Neural cell (in vitro differentiated cells): ENCODE measurements at regions not wholly inside any gene's neighbourhood (a gene's known extent, or its start where the extent isn't known, plus 50 kb on each side); places are given as distances from the start of the nearest gene placed in this dataset.

Experiments
- H2AFZ ChIP-seq: fragments of 200-600, 300-800 bp; sonication (generic), shearing (Covaris generic); 2 replicates; pipeline ENCODE4 v1.6.0; 2014; ENCODE audit warnings: low read depth, mild to moderate bottlenecking, antibody characterized with exemption, low read length, moderate library complexity
- H3F3A ChIP-seq: fragments of 200-600 bp; shearing (Covaris generic); 2 replicates; pipeline ENCODE4 v1.6.1; 2016; ENCODE audit warnings: mild to moderate bottlenecking, moderate library complexity, mixed read lengths, antibody characterized with exemption, low read length; ENCODE audit not compliant: insufficient read depth, poor library complexity, severe bottlenecking
- H3K27ac ChIP-seq: fragments of 200-600, 300-800 bp; sonication (generic), shearing (Covaris generic); 2 replicates; pipeline ENCODE4 v1.5.1; 2014; ENCODE audit warnings: mild to moderate bottlenecking, low read length, moderate library complexity
- H3K27me3 ChIP-seq: fragments of 300-800, 200-600 bp; sonication (generic), shearing (Covaris generic); 2 replicates; pipeline ENCODE4 v1.6.0; 2014; ENCODE audit warnings: mild to moderate bottlenecking, low read depth, low read length, moderate library complexity; ENCODE audit not compliant: insufficient read depth
- H3K36me3 ChIP-seq: fragments of 300-800, 200-600 bp; sonication (generic), shearing (Covaris generic); 2 replicates; pipeline ENCODE4 v1.5.1; 2014; ENCODE audit warnings: mild to moderate bottlenecking, antibody characterized with exemption, low read length, moderate library complexity; ENCODE audit not compliant: insufficient read depth
- H3K4me2 ChIP-seq: fragments of 300-800, 200-600 bp; sonication (generic), shearing (Covaris generic); 2 replicates; pipeline ENCODE4 v1.6.0; 2014; ENCODE audit warnings: mild to moderate bottlenecking, low read length
- H3K4me3 ChIP-seq: fragments of 300-800, 200-600 bp; sonication (generic), shearing (Covaris generic); 2 replicates; pipeline ENCODE4 v1.5.1; 2014; ENCODE audit warnings: mild to moderate bottlenecking, low read length, moderate library complexity
- H3K79me2 ChIP-seq: fragments of 200-600 bp; shearing (Covaris generic); replicated peaks from 2 replicates; pipeline ENCODE4 v1.6.0; 2014; ENCODE audit warnings: mild to moderate bottlenecking, low read length, moderate library complexity; ENCODE audit not compliant: insufficient read depth
- H3K9ac ChIP-seq: fragments of 300-800, 200-600 bp; sonication (generic), shearing (Covaris generic); 2 replicates; pipeline ENCODE4 v1.6.1; 2016; ENCODE audit warnings: mild to moderate bottlenecking, low read length, mixed read lengths
- H3K9me2 ChIP-seq: fragments of 200-600 bp; shearing (Covaris generic); 2 replicates; pipeline ENCODE4 v1.6.1; 2016; ENCODE audit warnings: mild to moderate bottlenecking, low read length, mixed read lengths; ENCODE audit not compliant: insufficient read depth
- H3K9me3 ChIP-seq: fragments of 200-600, 300-800 bp; sonication (generic), shearing (Covaris generic); 2 replicates; pipeline ENCODE4 v1.6.1; 2016; ENCODE audit warnings: mild to moderate bottlenecking, mixed run types, low read length, moderate library complexity, mixed read lengths
- H4K20me1 ChIP-seq: fragments of 200-600 bp; shearing (Covaris generic); 2 replicates; pipeline ENCODE4 v1.6.1; 2016; ENCODE audit warnings: mild to moderate bottlenecking, mixed run types; ENCODE audit not compliant: insufficient read depth
- CTCF ChIP-seq: fragments of 450-650 bp; IDR thresholded peaks from 2 replicates; pipeline ENCODE4 v1.5.1; 2014; ENCODE audit warnings: antibody characterized with exemption, mild to moderate bottlenecking, moderate library complexity; ENCODE audit not compliant: poor library complexity, severe bottlenecking
- EP300 ChIP-seq: fragments of 450-650 bp; conservative IDR thresholded peaks from 2 replicates; pipeline ENCODE4 v1.6.1; 2014; ENCODE audit warnings: antibody characterized with exemption, mild to moderate bottlenecking, moderate library complexity; ENCODE audit not compliant: poor library complexity, severe bottlenecking
- EZH2 ChIP-seq: fragments of 200-600, 300-800 bp; shearing (Covaris generic), sonication (generic); IDR thresholded peaks from 2 replicates; pipeline ENCODE4 v1.6.1; 2014; ENCODE audit warnings: antibody characterized with exemption, low read length, borderline replicate concordance, mild to moderate bottlenecking; ENCODE audit not compliant: insufficient read depth, poor library complexity, severe bottlenecking
- MXI1 ChIP-seq: fragments of 450-650 bp; conservative IDR thresholded peaks from 2 replicates; pipeline ENCODE4 v1.6.1; 2014; ENCODE audit warnings: antibody characterized with exemption, mild to moderate bottlenecking; ENCODE audit not compliant: poor library complexity, severe bottlenecking
- POLR2AphosphoS5 ChIP-seq: IDR thresholded peaks from 2 replicates; pipeline ENCODE4 v1.6.1; 2012
- RAD21 ChIP-seq: fragments of 450-650 bp; conservative IDR thresholded peaks from 2 replicates; pipeline ENCODE4 v1.6.1; 2014; ENCODE audit warnings: antibody characterized with exemption, mild to moderate bottlenecking, moderate library complexity
- REST ChIP-seq: IDR thresholded peaks from 2 replicates; pipeline ENCODE4 v1.6.1; 2012; ENCODE audit warnings: borderline replicate concordance
- SMC3 ChIP-seq: fragments of 450-650 bp; conservative IDR thresholded peaks from 2 replicates; pipeline ENCODE4 v1.6.1; 2014; ENCODE audit warnings: antibody characterized with exemption, mild to moderate bottlenecking, moderate library complexity; ENCODE audit not compliant: poor library complexity
- TAF1 ChIP-seq: IDR thresholded peaks from 2 replicates; pipeline ENCODE4 v1.6.1; 2012; ENCODE audit warnings: low read depth

GRCh38 chr6:169972736-169973135 is 221.3 kb downstream of the ERMARD start:
- Histone ChIP-seq H3K9me2 (no peaks in the 10 kb centered on the region), H2AFZ (no peak overlapping the region)
- TF ChIP-seq TAF1 (no peak), RAD21 (no peak), POLR2AphosphoS5 (no peak), EP300 (no peak), SMC3 (no peak), CTCF (no peak), MXI1 (no peak), EZH2 (no peak), REST (no peak)

GRCh38 chr6:169972101-169972651 is 220.8 kb downstream of the ERMARD start:
- Histone ChIP-seq H3K79me2 (no peaks in the 10 kb centered on the region), H3K9ac (no peak overlapping the region), H4K20me1 (no peaks in the 10 kb centered on the region), H3F3A (no peaks in the 10 kb centered on the region), H3K9me2 (no peaks in the 10 kb centered on the region), H3K36me3 (no peaks in the 10 kb centered on the region), H3K27ac (no peak overlapping the region), H2AFZ (no peak overlapping the region), H3K9me3 (no peaks in the 10 kb centered on the region), H3K4me2 (no peak overlapping the region), H3K4me3 (no peak overlapping the region), H3K27me3 (no peaks in the 10 kb centered on the region)
- TF ChIP-seq SMC3 (no peak), EP300 (no peak), EZH2 (no peak), CTCF (no peak), REST (no peak), POLR2AphosphoS5 (no peak), TAF1 (no peak), MXI1 (no peak), RAD21 (no peak)

More at GRCh38 chr6:169972736-169973135, 221.3 kb downstream of the ERMARD start:
- no peaks in the 10 kb centered on the region for H4K20me1 ChIP-seq
- H3K36me3 ChIP-seq, result no peaks in the 10 kb centered on the region
- H3K9ac ChIP-seq, result no peak overlapping the region
- H3K79me2 ChIP-seq, result no peaks in the 10 kb centered on the region
- no peak overlapping the region for H3K27ac ChIP-seq
- no peak overlapping the region for H3K4me3 ChIP-seq
- H3K27me3 ChIP-seq, result no peaks in the 10 kb centered on the region
- no peak overlapping the region for H3K4me2 ChIP-seq
- no peaks in the 10 kb centered on the region for H3F3A ChIP-seq
- no peaks in the 10 kb centered on the region for H3K9me3 ChIP-seq
